Germinal center (tissue), 1 donor: ENCODE measurements at regions not wholly inside any gene's neighbourhood (a gene's known extent, or its start where the extent isn't known, plus 50 kb on each side); places are given as distances from the start of the nearest gene placed in this dataset.

Source experiments
- DNase-seq: peaks from one replicate; pipeline ENCODE4 v3.0.0; 2012; ENCODE audit warnings: mixed read lengths, low spot score

- no peak for DNase-seq
Measured at GRCh38 chr12:127300075-127300474, 966.9 kb upstream of the TMEM132C start.

DNA sequence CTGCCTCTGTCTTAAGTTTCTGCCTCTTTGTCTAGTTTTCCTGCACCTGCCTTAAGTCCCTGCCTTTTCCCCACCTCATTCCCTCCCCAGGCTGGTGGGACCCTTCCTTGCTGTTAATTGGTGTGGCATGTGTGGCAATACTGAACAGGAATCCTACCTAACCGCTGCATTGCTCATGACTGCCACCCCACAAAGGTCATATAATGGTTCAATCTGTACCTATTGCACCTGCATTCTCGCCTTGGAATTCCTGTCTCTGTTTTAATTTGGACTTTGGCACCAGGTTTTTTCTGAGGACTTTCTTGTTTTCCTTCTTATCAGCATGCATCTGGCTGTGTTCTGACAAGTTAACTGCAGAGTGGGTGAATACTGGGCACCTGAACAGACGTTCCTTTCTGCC, 966.2 kb upstream of the TMEM132C start:
- DNase-seq: no peak

DNA sequence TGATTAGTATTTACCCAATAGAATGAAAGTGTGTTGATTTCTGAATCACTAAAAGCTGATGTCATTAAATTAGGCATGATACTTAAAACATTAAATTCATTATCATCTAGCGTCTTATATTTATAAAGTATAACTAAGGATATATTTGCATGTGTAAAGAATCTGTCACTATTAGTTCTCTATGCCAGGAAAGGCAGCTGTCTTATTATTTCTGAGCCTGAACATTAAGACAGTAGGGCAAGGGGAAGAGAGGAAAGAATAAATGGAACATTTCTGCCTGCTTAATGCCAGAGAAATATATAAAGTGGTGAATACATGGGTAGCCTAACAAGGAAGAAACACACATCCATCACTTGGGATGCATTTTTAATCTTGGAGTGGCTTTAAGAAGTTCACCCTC, 965.1 kb upstream of the TMEM132C start:
- no peak for DNase-seq

GRCh38 chr12:127304751-127305725, 961.9 kb upstream of the TMEM132C start:
- DNase-seq: no peak

GRCh38 chr12:127306604-127307215, 960.3 kb upstream of the TMEM132C start:
- DNase-seq: no peak

- no peak for DNase-seq
Measured at GRCh38 chr12:127307528-127307927, 959.4 kb upstream of the TMEM132C start.

- no peak for DNase-seq
Measured at GRCh38 chr12:127308148-127308547, 958.8 kb upstream of the TMEM132C start.

DNA sequence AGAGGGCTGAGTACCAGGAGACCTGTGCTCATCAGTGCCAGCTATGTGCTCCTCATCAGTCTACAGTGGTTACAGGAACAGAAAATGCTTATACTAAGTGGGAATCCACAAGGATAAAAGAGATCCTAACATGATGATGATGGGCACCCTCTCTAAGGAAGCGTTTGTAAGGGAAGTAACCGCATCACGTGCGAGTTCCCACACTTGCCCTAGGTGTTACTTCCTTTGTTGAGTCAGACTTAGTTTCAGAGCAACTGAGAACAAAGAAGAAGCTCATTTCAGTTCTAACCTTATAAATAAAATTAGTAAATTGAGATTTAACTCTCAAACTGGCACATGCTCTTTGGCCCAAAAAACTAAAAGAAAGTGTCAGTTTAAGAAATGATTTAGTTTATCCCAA, 956.4 kb upstream of the TMEM132C start:
- DNase-seq: no peak

- DNase-seq: no peak
Measured at GRCh38 chr12:127311720-127312364, 955.1 kb upstream of the TMEM132C start.

- no peak for DNase-seq
Measured at GRCh38 chr12:127324681-127325080, 942.3 kb upstream of the TMEM132C start.

GRCh38 chr12:127327986-127328385, 939.0 kb upstream of the TMEM132C start:
- no peak for DNase-seq

GRCh38 chr12:127328867-127329266, 938.1 kb upstream of the TMEM132C start:
- DNase-seq: no peak

GRCh38 chr12:127334365-127334764, 932.6 kb upstream of the TMEM132C start:
- DNase-seq: no peak

- DNase-seq: no peak
Measured at GRCh38 chr12:127334912-127335644, 931.9 kb upstream of the TMEM132C start.

DNA sequence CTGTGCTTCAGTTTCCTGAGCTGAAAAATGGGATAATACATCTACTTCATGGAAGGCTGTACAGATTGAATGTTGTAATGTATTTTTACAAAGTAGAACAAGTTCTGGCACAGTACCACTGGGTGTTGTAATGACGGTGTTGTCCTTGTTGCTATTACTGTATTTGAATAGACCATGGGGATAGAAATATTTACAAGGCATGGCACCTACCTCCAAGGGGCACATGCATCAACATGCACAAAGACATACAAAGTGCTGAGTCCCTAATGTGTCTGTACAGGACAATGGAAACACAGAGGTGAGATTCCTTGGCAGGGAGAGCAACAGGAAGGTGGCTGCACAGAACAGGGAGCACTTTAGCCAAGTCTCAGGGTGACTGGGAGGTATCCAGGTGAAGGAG, 930.6 kb upstream of the TMEM132C start:
- DNase-seq: no peak

DNA sequence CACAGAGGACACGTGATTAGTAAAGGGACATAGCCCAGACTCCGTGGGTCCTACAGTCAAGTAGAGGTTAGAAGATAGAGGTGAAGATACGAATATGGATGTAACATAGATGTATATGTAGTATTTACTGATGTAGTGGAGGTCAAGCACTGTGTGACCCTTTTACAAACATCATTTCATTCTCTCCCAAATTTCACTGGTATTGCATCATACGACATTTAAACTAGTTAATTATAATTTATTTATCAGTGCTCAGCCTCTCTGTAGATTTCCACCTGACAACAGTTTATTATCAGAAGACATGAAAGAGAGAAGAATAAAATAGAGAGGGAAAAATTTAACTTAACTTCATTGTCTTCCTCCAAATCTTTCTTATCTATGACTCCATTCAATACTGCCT, 927.9 kb upstream of the TMEM132C start:
- no peak for DNase-seq

GRCh38 chr12:127340381-127340780, 926.6 kb upstream of the TMEM132C start:
- no peak for DNase-seq

DNA sequence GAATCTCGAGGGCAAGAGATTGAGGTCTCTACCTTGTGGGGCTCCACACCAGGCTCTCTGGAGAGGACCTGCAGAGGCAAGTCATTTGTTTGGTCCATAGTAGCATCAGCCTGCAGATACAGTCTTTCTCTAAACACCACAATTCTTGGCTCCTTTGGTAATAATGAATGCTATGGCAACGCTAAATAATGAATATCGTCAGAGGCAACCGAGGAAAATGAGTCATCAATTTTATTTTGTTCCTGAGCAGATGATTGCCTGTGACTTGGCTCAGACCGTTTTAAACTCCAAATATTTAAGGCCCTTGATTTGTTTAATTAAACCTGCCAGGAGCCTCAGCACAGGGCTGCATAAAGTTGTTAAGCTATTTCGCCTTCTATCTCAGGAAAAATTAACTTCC, 924.1 kb upstream of the TMEM132C start:
- no peak for DNase-seq

GRCh38 chr12:127343940-127344339, 923.0 kb upstream of the TMEM132C start:
- DNase-seq: no peak

DNA sequence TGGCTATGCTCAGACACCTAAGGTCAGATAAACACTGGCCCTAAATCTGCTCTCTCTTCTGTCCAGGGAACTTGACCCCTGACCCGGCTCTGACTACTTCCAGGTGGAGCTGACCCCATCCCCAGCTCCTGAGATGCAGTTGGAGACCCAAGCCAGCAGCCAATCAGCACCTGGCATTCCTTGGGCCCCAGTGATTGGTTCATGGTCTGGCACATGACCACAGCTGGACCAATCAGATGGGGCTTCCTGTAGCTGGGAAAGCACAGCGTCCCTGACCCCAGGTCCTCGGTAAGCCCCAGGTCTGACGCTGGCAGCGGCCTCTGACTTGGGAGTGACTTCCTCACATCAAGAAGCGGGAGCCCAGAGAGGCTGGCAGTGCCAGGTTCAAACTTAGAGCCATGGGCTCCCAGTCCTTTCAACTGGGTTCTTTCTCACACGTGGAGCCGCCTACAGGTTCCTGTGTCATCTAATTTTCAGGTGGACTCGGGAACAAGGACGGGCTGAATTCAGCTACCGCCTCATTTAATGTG, 915.4 kb upstream of the TMEM132C start:
- no peak for DNase-seq

GRCh38 chr12:127355061-127355841, 911.7 kb upstream of the TMEM132C start:
- DNase-seq: no peak
